A549 (cell line): ENCODE measurements at regions not wholly inside any gene's neighbourhood (a gene's known extent, or its start where the extent isn't known, plus 50 kb on each side); places are given as distances from the start of the nearest gene placed in this dataset.

Experiments
- ATAC-seq, 2 experiments: fragments of 200-7000 bp in 1 of 2; fragments of >200 bp in 1 of 2; cut with Nextera tagmentation in 1 of 2; cut with Tn5 transposase in 1 of 2; 3 replicates each; pipeline versions ENCODE4 v1.8.0 to v1.9.1; 2018 to 2020; ENCODE audit warnings: mild to moderate bottlenecking in 1 of 2, moderate library complexity in 1 of 2
- CTCF ChIA-PET: fragments of 300-600 bp; sonication (Branson Sonifier 250); formaldehyde crosslinking; extraction: SDS; loops from one replicate; lab custom pipeline; 2021; ENCODE audit warnings: antibody characterized with exemption, inconsistent platforms; lab: Yijun Ruan, JAX
- POLR2A ChIA-PET: fragments of 350-600 bp; formaldehyde crosslinking; extraction: SDS; loops from one replicate; lab custom pipeline; 2021; ENCODE audit warnings: antibody characterized with exemption, inconsistent platforms; lab: Yijun Ruan, JAX
- DNase-seq, 2 experiments: peaks; one replicate each; pipeline versions ENCODE4 v3.0.0 to v3.0.0-alpha.2; 2011 to 2016; ENCODE audit warnings: low read depth in 1 of 2, low spot score in 1 of 2
- FAIRE-seq: peaks from 2 replicates; lab custom pipeline; 2011; peaks lifted over from hg19 to GRCh38; lab: Jason Lieb, UNC
- H3K27ac ChIP-seq, 2 experiments: fragments of >200 bp; sonication (Bioruptor Twin); formaldehyde crosslinking; 3 replicates each; pipeline ENCODE4 v1.5.1; 2016 to 2017
- H3K4me1 ChIP-seq: fragments of >200 bp; sonication (Bioruptor Twin); formaldehyde crosslinking; 3 replicates; pipeline ENCODE4 v1.6.1; 2016
- H3K4me2 ChIP-seq: fragments of >200 bp; sonication (Bioruptor Twin); formaldehyde crosslinking; 3 replicates; pipeline ENCODE4 v1.6.1; 2016
- H3K4me3 ChIP-seq: fragments of >200 bp; sonication (Bioruptor Twin); formaldehyde crosslinking; 3 replicates; pipeline ENCODE4 v1.5.1; 2016
- H3K9me3 ChIP-seq: fragments of >200 bp; sonication (Bioruptor Twin); formaldehyde crosslinking; 3 replicates; pipeline ENCODE4 v1.6.1; 2016
- BHLHE40 ChIP-seq: IDR thresholded peaks from 2 replicates; pipeline ENCODE4 v1.6.1; 2012; ENCODE audit warnings: low read depth, low read length, inconsistent platforms
- CBX2 ChIP-seq: fragments of 200-600 bp; sonication (generic); IDR thresholded peaks from 2 replicates; pipeline ENCODE4 v1.6.1; 2016; ENCODE audit warnings: low read depth, mild to moderate bottlenecking, borderline replicate concordance
- CHD2 ChIP-seq: fragments of 150-350 bp; IDR thresholded peaks from 2 replicates; pipeline ENCODE4 v1.6.1; 2014; ENCODE audit warnings: low read length; ENCODE audit not compliant: partially characterized antibody
- CHD4 ChIP-seq: fragments of 200-600 bp; sonication (generic); IDR thresholded peaks from 2 replicates; pipeline ENCODE4 v1.6.1; 2016; ENCODE audit warnings: antibody characterized with exemption, mild to moderate bottlenecking, borderline replicate concordance
- CTCF ChIP-seq: fragments of >200 bp; sonication (Bioruptor Twin); formaldehyde crosslinking; IDR thresholded peaks from 3 replicates; pipeline ENCODE4 v1.5.1; 2016
- E2F6 ChIP-seq: IDR thresholded peaks from 2 replicates; pipeline ENCODE4 v1.6.1; 2012; ENCODE audit warnings: low read depth, borderline replicate concordance
- ELK1 ChIP-seq: fragments of 150-350 bp; IDR thresholded peaks from 2 replicates; pipeline ENCODE4 v1.6.1; 2014; ENCODE audit warnings: low read depth, mild to moderate bottlenecking, low read length
- EP300 ChIP-seq, 2 experiments: fragments of >200 bp; sonication (Bioruptor Twin); formaldehyde crosslinking; IDR thresholded peaks; 2 replicates in 1 of 2; 3 replicates in 1 of 2; pipeline ENCODE4 v1.6.1; 2016 to 2017
- FOSB ChIP-seq: fragments of 250-450 bp; sonication (Bioruptor Pico); IDR thresholded peaks from 2 replicates; pipeline ENCODE4 v1.5.0; 2020; ENCODE audit warnings: mild to moderate bottlenecking, moderate library complexity
- HEYL ChIP-seq: fragments of 250-450 bp; sonication (Bioruptor Pico); IDR thresholded peaks from 2 replicates; pipeline ENCODE4 v1.8.0; 2021; ENCODE audit warnings: mild to moderate bottlenecking, moderate library complexity
- KDM5A ChIP-seq: fragments of 200-600 bp; sonication (generic); IDR thresholded peaks from 2 replicates; pipeline ENCODE4 v1.6.1; 2016; ENCODE audit warnings: antibody characterized with exemption, mild to moderate bottlenecking
- MAFK ChIP-seq: fragments of 450-650 bp; IDR thresholded peaks from 2 replicates; pipeline ENCODE4 v1.6.1; 2014; ENCODE audit not compliant: partially characterized antibody
- MAX ChIP-seq: IDR thresholded peaks from 2 replicates; pipeline ENCODE4 v1.6.1; 2012
- MYC ChIP-seq: IDR thresholded peaks from 2 replicates; pipeline ENCODE4 v1.6.1; 2012; ENCODE audit warnings: mild to moderate bottlenecking, inconsistent platforms, low read length, improper control_type of control experiment, borderline replicate concordance
- PHF8 ChIP-seq: fragments of 200-600 bp; sonication (generic); IDR thresholded peaks from 2 replicates; pipeline ENCODE4 v1.6.1; 2016; ENCODE audit warnings: low read depth, mild to moderate bottlenecking, antibody characterized with exemption, moderate library complexity, borderline replicate concordance
- POLR2A ChIP-seq: IDR thresholded peaks from 2 replicates; pipeline ENCODE4 v1.6.1; 2012; ENCODE audit warnings: mild to moderate bottlenecking, low read length
- RAD21 ChIP-seq, 2 experiments: fragments of >200 bp in 1 of 2; sonication (Bioruptor Twin) in 1 of 2; formaldehyde crosslinking in 1 of 2; IDR thresholded peaks in 1 of 2; conservative IDR thresholded peaks in 1 of 2; 2 replicates in 1 of 2; 3 replicates in 1 of 2; pipeline ENCODE4 v1.6.1; 2012 to 2018; ENCODE audit warnings: inconsistent platforms in 1 of 2
- RFX5 ChIP-seq: fragments of 450-650 bp; IDR thresholded peaks from 2 replicates; pipeline ENCODE4 v1.7.1; 2014; ENCODE audit warnings: antibody characterized with exemption, mild to moderate bottlenecking, moderate library complexity
- SREBF2 ChIP-seq: fragments of 450-650 bp; IDR thresholded peaks from 2 replicates; pipeline ENCODE4 v1.6.1; 2014; ENCODE audit warnings: mild to moderate bottlenecking, moderate library complexity
- TP53 ChIP-seq: fragments of 250-450 bp; sonication (Bioruptor Pico); IDR thresholded peaks from 2 replicates; pipeline ENCODE4 v1.5.0; 2021; ENCODE audit warnings: mild to moderate bottlenecking, moderate library complexity
- USF2 ChIP-seq: fragments of 450-650 bp; IDR thresholded peaks from 2 replicates; pipeline ENCODE4 v1.6.1; 2014; ENCODE audit warnings: antibody characterized with exemption
- ZFP36 ChIP-seq: fragments of 450-650 bp; IDR thresholded peaks from 2 replicates; pipeline ENCODE4 v1.6.1; 2014; ENCODE audit warnings: borderline replicate concordance; ENCODE audit not compliant: partially characterized antibody
- ZSCAN20 ChIP-seq: fragments of 250-450 bp; sonication (Bioruptor Pico); IDR thresholded peaks from 2 replicates; pipeline ENCODE4 v1.8.0; 2022; ENCODE audit warnings: mild to moderate bottlenecking, moderate library complexity
- WGBS: methylation state at CpG from one replicate; pipeline ENCODE4 v1.1.6; 2017; ENCODE audit errors: missing lambda C conversion rate; 5-methylcytosine and 5-hydroxymethylcytosine counted together

- TF ChIP-seq MAFK = peak; percentile 82
- TF ChIP-seq ELK1 = no peak
- Histone ChIP-seq H3K9me3 (no peaks in the 10 kb centered on the region), H3K4me2 (no peak overlapping the region), H3K4me1 (no peaks in the 10 kb centered on the region), H3K4me3 (no peak overlapping the region), H3K27ac (no peak overlapping the region)
- DNase-seq (no peak), ATAC-seq (no peak), FAIRE-seq (no peak)
- 46% methylated on average over 1 of the region's 1 CpG for WGBS
- POLR2A ChIA-PET = no interaction called here
- CTCF ChIA-PET = no interaction called here
Measured at GRCh38 chr15:96242761-96243160, 87.7 kb upstream of the NR2F2 start.

GRCh38 chr15:96243701-96244100 lies 86.8 kb upstream of the NR2F2 start:
- H3K4me2 ChIP-seq = no peak overlapping the region
- H3K4me1 ChIP-seq = no peaks in the 10 kb centered on the region
- FAIRE-seq = no peak
- H3K27ac ChIP-seq = no peak overlapping the region
- POLR2A ChIA-PET = no interaction called here
- no peak for ATAC-seq
- no peak overlapping the region for H3K4me3 ChIP-seq
- no peak for DNase-seq
- 62% methylated on average over 4 of the region's 4 CpGs for WGBS
- TF ChIP-seq SREBF2 (no peak), CHD2 (no peak), POLR2A (no peak), KDM5A (no peak), TP53 (CRISPR knock-in tag) (no peak), CHD4 (no peak), CBX2 (no peak), MAX (no peak), RAD21 (conservative IDR thresholded peaks at IDR 0.05 in 1 of 2, IDR thresholded peaks at IDR 0.05 in 1 of 2) (no peak), E2F6 (no peak), ZFP36 (no peak), PHF8 (no peak)
- CTCF ChIA-PET = interaction anchor here (0.6 to 1.0 kb wide), 3 partner anchors 83 to 779 kb away, joined by 3 read pairs; no protein-coding TSS in a partner anchor
- H3K9me3 ChIP-seq = no peaks in the 10 kb centered on the region

GRCh38 chr15:96245252-96245651 lies 85.2 kb upstream of the NR2F2 start:
- no peak for ATAC-seq
- H3K9me3 ChIP-seq = no peaks in the 10 kb centered on the region
- H3K4me3 ChIP-seq = no peak overlapping the region
- DNase-seq = no peak
- ChIA-PET CTCF (no interaction called here), POLR2A (no interaction called here)
- WGBS = 85% methylated on average over 2 of the region's 2 CpGs
- no peaks in the 10 kb centered on the region for H3K4me1 ChIP-seq
- no peak for FAIRE-seq
- no peak overlapping the region for H3K27ac ChIP-seq
- no peak overlapping the region for H3K4me2 ChIP-seq
- TF ChIP-seq ZFP36 = no peak
- TF ChIP-seq E2F6 = no peak
- TF ChIP-seq FOSB (CRISPR knock-in tag) = no peak
- no peak for TF ChIP-seq KDM5A

- TF ChIP-seq E2F6 (no peak), CTCF (no peak), MAFK (no peak), KDM5A (no peak), BHLHE40 (no peak), USF2 (no peak), RFX5 (no peak), MYC (no peak), HEYL (no peak), EP300 (IDR thresholded peaks at IDR 0.05) (no peak), ZSCAN20 (no peak)
- no peak overlapping the region for H3K27ac ChIP-seq
- H3K4me2 ChIP-seq = no peak overlapping the region
- no peaks in the 10 kb centered on the region for H3K4me1 ChIP-seq
- FAIRE-seq (no peak), DNase-seq (no peak), ATAC-seq (no peak)
- no peaks in the 10 kb centered on the region for H3K9me3 ChIP-seq
- 65% methylated on average over 4 of the region's 4 CpGs for WGBS
- ChIA-PET CTCF (no interaction called here), POLR2A (no interaction called here)
- H3K4me3 ChIP-seq = no peak overlapping the region
Measured at GRCh38 chr15:96246057-96246456, 84.4 kb upstream of the NR2F2 start.
